Esophagus squamous epithelium (tissue), 5 donors: ENCODE measurements at regions not wholly inside any gene's neighbourhood (a gene's known extent, or its start where the extent isn't known, plus 50 kb on each side); places are given as distances from the start of the nearest gene placed in this dataset.

Experiments
- DNase-seq: peaks from one replicate; lab custom pipeline; 2025; lab: John Stamatoyannopoulos, UW
- H3K27ac ChIP-seq, 4 donors: fragments of 200-600 bp; sonication (generic); one replicate each; pipeline ENCODE4 v1.5.1; 2016 to 2019; ENCODE audit warnings: mild to moderate bottlenecking in 1 of 4
- H3K27me3 ChIP-seq, 4 donors: fragments of 200-600 bp; sonication (generic); 1 replicate in 3 of 4; 2 replicates in 1 of 4; pipeline versions ENCODE4 v1.5.1 to v1.6.0; 2017 to 2021; ENCODE audit warnings: antibody characterized with exemption in 1 of 4
- H3K36me3 ChIP-seq, 3 donors: fragments of 200-600 bp; sonication (generic); one replicate each; pipeline ENCODE4 v1.5.1; 2016 to 2019
- H3K4me1 ChIP-seq, 3 donors: fragments of 200-600 bp; sonication (generic); one replicate each; pipeline ENCODE4 v1.5.1; 2017 to 2019
- H3K4me3 ChIP-seq, 4 donors: fragments of 200-600 bp; sonication (generic); 1 replicate in 3 of 4; 2 replicates in 1 of 4; pipeline ENCODE4 v1.5.1; 2016 to 2019; ENCODE audit warnings: mild to moderate bottlenecking in 2 of 4, moderate library complexity in 1 of 4
- H3K9me3 ChIP-seq, 3 donors: fragments of 200-600 bp; sonication (generic); one replicate each; pipeline ENCODE4 v1.5.1; 2016 to 2019
- CTCF ChIP-seq, 6 experiments: fragments of 450-650 bp in 4 of 6; fragments of 200-600 bp in 2 of 6; sonication (generic) in 2 of 6; IDR thresholded peaks; one replicate each; pipeline ENCODE4 v1.5.1; 2016 to 2019; ENCODE audit warnings: antibody characterized with exemption in 6 of 6, mild to moderate bottlenecking in 4 of 6, moderate library complexity in 4 of 6
- POLR2A ChIP-seq, 4 donors: fragments of 450-650 bp; IDR thresholded peaks; one replicate each; pipeline ENCODE4 v1.6.1; 2017; ENCODE audit warnings: antibody characterized with exemption in 4 of 4, mild to moderate bottlenecking in 4 of 4, moderate library complexity in 3 of 4
- WGBS, 2 donors: methylation state at CpG; one replicate each; pipeline ENCODE4 v1.1.5; 2018; 5-methylcytosine and 5-hydroxymethylcytosine counted together
- intact Hi-C: fragments of 100-400 bp; cut with DNase I; formaldehyde crosslinking; loops from one replicate; pipeline ENCODE4 v1.15.0; 2022
- donor health status: DM: yes; HTN: yes; CAD: no.

- TF ChIP-seq CTCF (IDR thresholded peaks at IDR 0.05) (no peak), POLR2A (IDR thresholded peaks at IDR 0.05) (no peak)
- intact Hi-C loops, result no loop called here
- Histone ChIP-seq H3K27ac (no peak overlapping the region), H3K9me3 (no peaks in the 10 kb centered on the region), H3K36me3 (no peaks in the 10 kb centered on the region), H3K4me3 (no peak overlapping the region), H3K27me3 (no peaks in the 10 kb centered on the region), H3K4me1 (no peaks in the 10 kb centered on the region)
- no peak for DNase-seq
Measured at GRCh38 chr4:120454788-120455187, 388.1 kb upstream of the MAD2L1 start.

- intact Hi-C loops, result no loop called here
- Histone ChIP-seq H3K36me3 (no peaks in the 10 kb centered on the region), H3K27ac (no peak overlapping the region), H3K27me3 (no peaks in the 10 kb centered on the region), H3K9me3 (no peaks in the 10 kb centered on the region), H3K4me3 (no peak overlapping the region), H3K4me1 (no peaks in the 10 kb centered on the region)
- DNase-seq, result no peak
- TF ChIP-seq CTCF (IDR thresholded peaks at IDR 0.05) (no peak), POLR2A (IDR thresholded peaks at IDR 0.05) (no peak)
- 64 to 67% methylated on average over 1 of the region's 1 CpG for WGBS, 2 donors
Measured at GRCh38 chr4:120452536-120452935, 385.9 kb upstream of the MAD2L1 start.

GRCh38 chr4:120452001-120452400, 385.4 kb upstream of the MAD2L1 start:
- no peaks in the 10 kb centered on the region for H3K4me1 ChIP-seq
- DNase-seq, result no peak
- H3K4me3 ChIP-seq, result no peak overlapping the region
- no peaks in the 10 kb centered on the region for H3K27me3 ChIP-seq
- TF ChIP-seq POLR2A (IDR thresholded peaks at IDR 0.05) (no peak), CTCF (IDR thresholded peaks at IDR 0.05) (no peak)
- H3K27ac ChIP-seq, result no peak overlapping the region
- intact Hi-C loops, result no loop called here
- no peaks in the 10 kb centered on the region for H3K9me3 ChIP-seq
- H3K36me3 ChIP-seq, result no peaks in the 10 kb centered on the region

GRCh38 chr4:120447774-120448173, 381.1 kb upstream of the MAD2L1 start:
- Histone ChIP-seq H3K27ac (no peak overlapping the region), H3K36me3 (no peaks in the 10 kb centered on the region), H3K9me3 (no peaks in the 10 kb centered on the region), H3K27me3 (no peaks in the 10 kb centered on the region), H3K4me1 (no peaks in the 10 kb centered on the region), H3K4me3 (no peak overlapping the region)
- intact Hi-C loops, result no loop called here
- TF ChIP-seq POLR2A (IDR thresholded peaks at IDR 0.05), result no peak
- TF ChIP-seq CTCF (IDR thresholded peaks at IDR 0.05), result no peak
- 18 to 40% methylated on average over 1 of the region's 1 CpG for WGBS, 2 donors
- DNase-seq, result no peak

GRCh38 chr4:120446051-120446567, 379.5 kb upstream of the MAD2L1 start:
- H3K9me3 ChIP-seq, result no peaks in the 10 kb centered on the region

More at GRCh38 chr4:120446051-120446567, 379.5 kb upstream of the MAD2L1 start:
- no peak for DNase-seq
- WGBS, 2 donors, result 75 to 79% methylated on average over 1 of the region's 1 CpG
- TF ChIP-seq CTCF (IDR thresholded peaks at IDR 0.05) (no peak), POLR2A (IDR thresholded peaks at IDR 0.05) (no peak)
- Histone ChIP-seq H3K36me3 (no peaks in the 10 kb centered on the region), H3K27ac (no peak overlapping the region), H3K4me3 (no peak overlapping the region), H3K4me1 (no peaks in the 10 kb centered on the region), H3K27me3 (no peaks in the 10 kb centered on the region)
- intact Hi-C loops, result no loop called here
